ENCODE measurements at regions not wholly inside any gene's neighbourhood (a gene's known extent, or its start where the extent isn't known, plus 50 kb on each side); places are given as distances from the start of the nearest gene placed in this dataset.
A peak's percentile ranks its signal among the peaks of the same experiment; 100 is the strongest.

- no peak for DNase-seq
Observed at GRCh38 chr5:56454219-56454862, 221.2 kb upstream of the ANKRD55 start.

- no peak for DNase-seq
Observed at GRCh38 chr5:56451742-56452141, 218.6 kb upstream of the ANKRD55 start.

- DNase-seq, result no peak
Observed at GRCh38 chr5:56450766-56451165, 217.6 kb upstream of the ANKRD55 start.

GRCh38 chr5:56449071-56449640 lies 216.0 kb upstream of the ANKRD55 start:
- no peak for DNase-seq

GRCh38 chr5:56447656-56448055 lies 214.5 kb upstream of the ANKRD55 start:
- DNase-seq, result no peak

GRCh38 chr5:56447232-56447631 lies 214.1 kb upstream of the ANKRD55 start:
- no peak for DNase-seq

- DNase-seq, result no peak
Observed at GRCh38 chr5:56446728-56447127, 213.6 kb upstream of the ANKRD55 start.

GRCh38 chr5:56443826-56444225 lies 210.7 kb upstream of the ANKRD55 start:
- no peak for DNase-seq

- peak; percentile 18 for DNase-seq
Observed at GRCh38 chr5:56440871-56441740, 208.0 kb upstream of the ANKRD55 start.

- DNase-seq, result no peak
Observed at GRCh38 chr5:56434986-56435385, 201.9 kb upstream of the ANKRD55 start.

- no peak for DNase-seq
Observed at GRCh38 chr5:56433039-56433617, 200.0 kb upstream of the ANKRD55 start.

GRCh38 chr5:56432321-56432720 lies 199.2 kb upstream of the ANKRD55 start:
- DNase-seq, result no peak

- no peak for DNase-seq
Observed at GRCh38 chr5:56430422-56430821, 197.3 kb upstream of the ANKRD55 start.

GRCh38 chr5:56429110-56429561 lies 196.0 kb upstream of the ANKRD55 start:
- no peak for DNase-seq

GRCh38 chr5:56426693-56427092 lies 193.6 kb upstream of the ANKRD55 start:
- DNase-seq, result no peak

- DNase-seq, result no peak
Observed at GRCh38 chr5:56422076-56422762, 189.1 kb upstream of the ANKRD55 start.

GRCh38 chr5:56421246-56422075 lies 188.3 kb upstream of the ANKRD55 start:
- DNase-seq, result no peak

- no peak for DNase-seq
Observed at GRCh38 chr5:56420323-56420722, 187.2 kb upstream of the ANKRD55 start.

GRCh38 chr5:56419667-56420066 lies 186.5 kb upstream of the ANKRD55 start:
- DNase-seq, result no peak

- no peak for DNase-seq
Observed at GRCh38 chr5:56415356-56415765, 182.2 kb upstream of the ANKRD55 start.

- no peak for DNase-seq
Observed at GRCh38 chr5:56414066-56414465, 180.9 kb upstream of the ANKRD55 start.

GRCh38 chr5:56413546-56413945 lies 180.4 kb upstream of the ANKRD55 start:
- no peak for DNase-seq

Data from NCI-H345 (cell line).